GM12874 (cell line): ENCODE measurements at regions not wholly inside any gene's neighbourhood (a gene's known extent, or its start where the extent isn't known, plus 50 kb on each side); places are given as distances from the start of the nearest gene placed in this dataset.

ENCODE experiments used
- TF ChIP-seq, protein P1 (sequence below): IDR thresholded peaks from 2 replicates; pipeline ENCODE4 v1.5.1; 2011; ENCODE audit warnings: low read depth, mild to moderate bottlenecking, control low read depth, low read length, moderate library complexity; ENCODE audit not compliant: insufficient read depth

- TF ChIP-seq, protein P1, sequence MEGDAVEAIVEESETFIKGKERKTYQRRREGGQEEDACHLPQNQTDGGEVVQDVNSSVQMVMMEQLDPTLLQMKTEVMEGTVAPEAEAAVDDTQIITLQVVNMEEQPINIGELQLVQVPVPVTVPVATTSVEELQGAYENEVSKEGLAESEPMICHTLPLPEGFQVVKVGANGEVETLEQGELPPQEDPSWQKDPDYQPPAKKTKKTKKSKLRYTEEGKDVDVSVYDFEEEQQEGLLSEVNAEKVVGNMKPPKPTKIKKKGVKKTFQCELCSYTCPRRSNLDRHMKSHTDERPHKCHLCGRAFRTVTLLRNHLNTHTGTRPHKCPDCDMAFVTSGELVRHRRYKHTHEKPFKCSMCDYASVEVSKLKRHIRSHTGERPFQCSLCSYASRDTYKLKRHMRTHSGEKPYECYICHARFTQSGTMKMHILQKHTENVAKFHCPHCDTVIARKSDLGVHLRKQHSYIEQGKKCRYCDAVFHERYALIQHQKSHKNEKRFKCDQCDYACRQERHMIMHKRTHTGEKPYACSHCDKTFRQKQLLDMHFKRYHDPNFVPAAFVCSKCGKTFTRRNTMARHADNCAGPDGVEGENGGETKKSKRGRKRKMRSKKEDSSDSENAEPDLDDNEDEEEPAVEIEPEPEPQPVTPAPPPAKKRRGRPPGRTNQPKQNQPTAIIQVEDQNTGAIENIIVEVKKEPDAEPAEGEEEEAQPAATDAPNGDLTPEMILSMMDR, result no peak
Measured at GRCh38 chr20:48215536-48215935, 430.3 kb upstream of the SULF2 start.

- TF ChIP-seq, protein P1, result no peak
Measured at GRCh38 chr20:48214601-48215000, 429.3 kb upstream of the SULF2 start.

DNA sequence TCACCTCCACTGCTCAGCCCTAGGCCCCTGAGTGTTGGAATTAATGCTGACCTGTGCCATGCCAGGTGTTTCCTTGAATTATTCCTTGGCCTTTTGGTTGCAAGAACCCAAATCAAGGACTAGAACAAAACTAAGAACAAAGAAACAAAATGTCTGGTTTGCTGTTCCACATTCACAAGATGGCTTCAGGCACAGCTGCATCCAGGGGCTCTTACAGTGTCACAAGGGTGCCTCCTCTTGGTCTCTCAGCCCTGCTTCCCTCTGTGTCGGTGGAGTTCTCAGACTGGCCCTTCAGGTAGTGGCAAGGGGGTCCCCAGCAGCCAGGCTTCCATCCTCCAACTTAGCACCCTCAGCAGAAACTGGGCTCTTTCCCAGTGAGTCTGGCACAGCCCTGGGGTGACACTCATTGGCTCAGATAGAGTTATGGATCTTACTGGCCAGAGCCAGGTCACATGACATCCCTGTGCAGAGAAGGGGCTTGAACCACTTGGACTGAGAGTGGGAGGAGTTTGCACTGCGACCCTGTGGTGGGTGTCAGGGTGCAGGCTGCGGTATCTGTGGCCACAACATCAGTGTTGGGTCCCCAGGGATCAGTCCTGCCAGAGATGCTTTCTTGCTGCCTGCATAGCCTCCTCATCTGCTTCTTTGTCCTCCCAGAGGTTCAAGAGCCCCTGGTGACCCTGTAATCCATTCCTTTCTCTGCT lies 427.7 kb upstream of the SULF2 start:
- TF ChIP-seq, protein P1, result no peak

GRCh38 chr20:48211847-48212246 lies 426.6 kb upstream of the SULF2 start:
- TF ChIP-seq, protein P1, result no peak

GRCh38 chr20:48211238-48211637 lies 426.0 kb upstream of the SULF2 start:
- TF ChIP-seq, protein P1, result no peak

DNA sequence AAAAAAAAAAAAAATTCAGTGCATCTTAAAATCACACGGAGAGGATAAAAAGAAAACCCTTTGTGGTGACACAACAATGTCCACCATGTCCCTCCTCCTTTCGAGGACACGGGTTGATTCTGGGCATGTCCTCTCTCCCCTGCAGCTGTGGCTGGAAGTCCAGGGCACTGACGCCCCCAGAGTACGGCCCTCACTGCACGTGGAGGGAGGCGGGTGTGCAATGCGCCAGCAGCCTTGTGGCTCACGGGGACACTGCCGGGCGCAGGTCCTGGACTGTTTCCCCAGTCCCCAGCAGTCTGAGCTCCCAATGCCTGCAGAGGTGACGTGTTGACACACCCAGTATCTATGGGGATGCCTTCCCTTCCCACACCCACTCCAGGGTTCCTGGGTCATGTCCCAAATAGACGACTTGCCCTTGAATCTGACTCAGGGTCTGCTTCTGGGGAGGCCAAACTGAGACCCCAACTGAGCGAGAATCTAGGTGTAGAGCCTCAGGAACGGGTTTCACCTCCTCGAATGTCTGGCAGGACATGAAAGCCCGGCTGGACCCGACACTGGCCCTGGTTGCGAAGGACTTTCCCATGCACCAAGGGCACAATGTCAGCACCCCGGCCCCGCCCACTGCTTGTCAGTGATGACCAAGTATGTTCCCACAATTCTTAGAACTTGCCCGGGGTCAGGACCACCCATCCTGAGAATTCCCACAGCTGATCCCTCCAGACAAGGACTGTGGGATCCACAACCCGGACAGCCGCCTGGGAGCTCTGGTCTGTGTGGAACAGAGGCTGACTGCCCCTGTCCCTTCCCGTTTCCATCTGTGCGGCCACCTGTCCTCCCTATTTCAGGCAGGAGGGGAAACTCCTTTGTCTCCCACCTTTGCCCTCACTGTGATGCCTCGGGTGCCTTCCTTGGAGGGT lies 425.1 kb upstream of the SULF2 start:
- TF ChIP-seq, protein P1, result no peak

- TF ChIP-seq, protein P1, result no peak
Measured at GRCh38 chr20:48209102-48209501, 423.8 kb upstream of the SULF2 start.
